Endodermal cell (in vitro differentiated cells): ENCODE measurements at regions not wholly inside any gene's neighbourhood (a gene's known extent, or its start where the extent isn't known, plus 50 kb on each side); places are given as distances from the start of the nearest gene placed in this dataset.

Experiments
- DNase-seq: peaks from one replicate; pipeline ENCODE4 v3.0.0-alpha.2; 2017
- H3K27ac ChIP-seq: 2 replicates; pipeline ENCODE4 v1.5.1; 2013; ENCODE audit warnings: mild to moderate bottlenecking, low read depth, low read length, moderate library complexity
- H3K27me3 ChIP-seq: 2 replicates; pipeline ENCODE4 v1.6.1; 2013; ENCODE audit warnings: mild to moderate bottlenecking, low read length, moderate library complexity; ENCODE audit not compliant: insufficient read depth, control insufficient read depth, poor library complexity, severe bottlenecking
- H3K36me3 ChIP-seq: 2 replicates; pipeline ENCODE4 v1.7.0; 2013; ENCODE audit warnings: mild to moderate bottlenecking, low read length, moderate library complexity; ENCODE audit not compliant: control insufficient read depth, insufficient read depth
- H3K4me1 ChIP-seq: one replicate; pipeline ENCODE4 v1.7.0; 2013; ENCODE audit warnings: low read length; ENCODE audit not compliant: control insufficient read depth, insufficient read depth
- H3K4me3 ChIP-seq: 2 replicates; pipeline ENCODE4 v1.5.1; 2013; ENCODE audit warnings: mild to moderate bottlenecking, low read length, moderate library complexity
- H3K9ac ChIP-seq: 2 replicates; pipeline ENCODE4 v1.6.1; 2013; ENCODE audit warnings: mild to moderate bottlenecking, low read length, moderate library complexity; ENCODE audit not compliant: poor library complexity, severe bottlenecking; ENCODE audit errors: extremely low read depth
- H3K9me3 ChIP-seq: 2 replicates; pipeline ENCODE4 v1.6.1; 2013; ENCODE audit warnings: mild to moderate bottlenecking, low read length, moderate library complexity; ENCODE audit not compliant: control insufficient read depth
- H3K27ac Mint-ChIP-seq: 2 replicates; pipeline ENCODE4 v1.8.0; 2020; ENCODE audit warnings: mixed read lengths
- H3K27me3 Mint-ChIP-seq: 2 replicates; pipeline ENCODE4 v1.8.0; 2021; ENCODE audit warnings: mild to moderate bottlenecking, mixed read lengths; ENCODE audit not compliant: insufficient read depth
- H3K36me3 Mint-ChIP-seq: 2 replicates; pipeline ENCODE4 v1.8.0; 2020; ENCODE audit warnings: low read depth, mixed read lengths
- H3K4me1 Mint-ChIP-seq: 2 replicates; pipeline ENCODE4 v1.8.0; 2020; ENCODE audit warnings: mixed read lengths
- H3K4me3 Mint-ChIP-seq: 2 replicates; pipeline ENCODE4 v1.8.0; 2020; ENCODE audit warnings: mild to moderate bottlenecking, moderate library complexity, mixed read lengths
- H3K9me3 Mint-ChIP-seq: 2 replicates; pipeline ENCODE4 v1.8.0; 2020; ENCODE audit warnings: mild to moderate bottlenecking, mixed read lengths
- WGBS, 2 experiments: methylation state at CpG; one replicate each; pipeline versions ENCODE4 v1.1.5 to v1.1.7; 2013; ENCODE audit warnings: missing lambda C conversion rate in 2 of 2, mixed read lengths in 1 of 2; ENCODE audit not compliant: insufficient coverage in 1 of 2, insufficient read length in 1 of 2; 5-methylcytosine and 5-hydroxymethylcytosine counted together
- TF ChIP-seq, protein P1 (sequence below): fragments of 200-600 bp; sonication (generic); conservative IDR thresholded peaks from 2 replicates; pipeline ENCODE4 v1.5.0; 2021; ENCODE audit warnings: antibody characterized with exemption, mild to moderate bottlenecking

GRCh38 chr12:74817499-74817898 is 279.9 kb downstream of the ATXN7L3B start:
- 91 to 100% methylated on average over 3 of the region's 3 CpGs for WGBS, 2 experiments

GRCh38 chr12:74818412-74818811 is 280.8 kb downstream of the ATXN7L3B start:
- Histone ChIP-seq H3K4me3 (no peak overlapping the region), H3K4me1 (no peaks in the 10 kb centered on the region), H3K36me3 (no peaks in the 10 kb centered on the region), H3K9ac (no peak overlapping the region), H3K27me3 (no peaks in the 10 kb centered on the region), H3K9me3 (peaks cover 32% of the 10 kb centered on the region), H3K27ac (no peak overlapping the region)
- no peak overlapping the region for H3K27ac Mint-ChIP-seq
- TF ChIP-seq, protein P1, sequence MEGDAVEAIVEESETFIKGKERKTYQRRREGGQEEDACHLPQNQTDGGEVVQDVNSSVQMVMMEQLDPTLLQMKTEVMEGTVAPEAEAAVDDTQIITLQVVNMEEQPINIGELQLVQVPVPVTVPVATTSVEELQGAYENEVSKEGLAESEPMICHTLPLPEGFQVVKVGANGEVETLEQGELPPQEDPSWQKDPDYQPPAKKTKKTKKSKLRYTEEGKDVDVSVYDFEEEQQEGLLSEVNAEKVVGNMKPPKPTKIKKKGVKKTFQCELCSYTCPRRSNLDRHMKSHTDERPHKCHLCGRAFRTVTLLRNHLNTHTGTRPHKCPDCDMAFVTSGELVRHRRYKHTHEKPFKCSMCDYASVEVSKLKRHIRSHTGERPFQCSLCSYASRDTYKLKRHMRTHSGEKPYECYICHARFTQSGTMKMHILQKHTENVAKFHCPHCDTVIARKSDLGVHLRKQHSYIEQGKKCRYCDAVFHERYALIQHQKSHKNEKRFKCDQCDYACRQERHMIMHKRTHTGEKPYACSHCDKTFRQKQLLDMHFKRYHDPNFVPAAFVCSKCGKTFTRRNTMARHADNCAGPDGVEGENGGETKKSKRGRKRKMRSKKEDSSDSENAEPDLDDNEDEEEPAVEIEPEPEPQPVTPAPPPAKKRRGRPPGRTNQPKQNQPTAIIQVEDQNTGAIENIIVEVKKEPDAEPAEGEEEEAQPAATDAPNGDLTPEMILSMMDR, result no peak
- H3K4me3 Mint-ChIP-seq, result no peak overlapping the region
- H3K36me3 Mint-ChIP-seq, result no peaks in the 10 kb centered on the region
- no peak for DNase-seq
- H3K4me1 Mint-ChIP-seq, result no peaks in the 10 kb centered on the region
- WGBS, 2 experiments, result 90 to 100% methylated on average over 1 to 2 of the region's 2 CpGs
- no peaks in the 10 kb centered on the region for H3K27me3 Mint-ChIP-seq
- H3K9me3 Mint-ChIP-seq, result peaks cover 22% of the 10 kb centered on the region

More at GRCh38 chr12:74817499-74817898, 279.9 kb downstream of the ATXN7L3B start:
- H3K27ac ChIP-seq, result no peak overlapping the region
- H3K4me1 ChIP-seq, result no peaks in the 10 kb centered on the region
- Mint-ChIP-seq H3K4me3 (no peak overlapping the region), H3K4me1 (no peaks in the 10 kb centered on the region), H3K27me3 (no peaks in the 10 kb centered on the region), H3K27ac (no peak overlapping the region), H3K36me3 (no peaks in the 10 kb centered on the region), H3K9me3 (peaks cover 22% of the 10 kb centered on the region)
- H3K27me3 ChIP-seq, result no peaks in the 10 kb centered on the region
- peaks cover 32% of the 10 kb centered on the region for H3K9me3 ChIP-seq
- H3K4me3 ChIP-seq, result no peak overlapping the region
- no peaks in the 10 kb centered on the region for H3K36me3 ChIP-seq
- DNase-seq, result no peak
- TF ChIP-seq, protein P1, result no peak
- no peak overlapping the region for H3K9ac ChIP-seq

GRCh38 chr12:74820324-74820723 is 282.7 kb downstream of the ATXN7L3B start:
- H3K36me3 Mint-ChIP-seq, result no peaks in the 10 kb centered on the region
- WGBS, 2 experiments, result 67% methylated on average over 1 of the region's 1 CpG; no CpG with 5 or more reads in 1 of the 2 experiments
- Histone ChIP-seq H3K27ac (no peak overlapping the region), H3K27me3 (no peaks in the 10 kb centered on the region), H3K9me3 (peaks cover 26% of the 10 kb centered on the region), H3K4me1 (no peaks in the 10 kb centered on the region), H3K36me3 (no peaks in the 10 kb centered on the region), H3K4me3 (no peak overlapping the region), H3K9ac (no peak overlapping the region)
- H3K27me3 Mint-ChIP-seq, result no peaks in the 10 kb centered on the region
- DNase-seq, result no peak
- TF ChIP-seq, protein P1, result no peak
- H3K27ac Mint-ChIP-seq, result no peak overlapping the region
- H3K4me1 Mint-ChIP-seq, result no peaks in the 10 kb centered on the region
- H3K4me3 Mint-ChIP-seq, result no peak overlapping the region
- peaks cover 15% of the 10 kb centered on the region for H3K9me3 Mint-ChIP-seq
